ENCODE measurements at regions not wholly inside any gene's neighbourhood (a gene's known extent, or its start where the extent isn't known, plus 50 kb on each side); places are given as distances from the start of the nearest gene placed in this dataset.

DNA sequence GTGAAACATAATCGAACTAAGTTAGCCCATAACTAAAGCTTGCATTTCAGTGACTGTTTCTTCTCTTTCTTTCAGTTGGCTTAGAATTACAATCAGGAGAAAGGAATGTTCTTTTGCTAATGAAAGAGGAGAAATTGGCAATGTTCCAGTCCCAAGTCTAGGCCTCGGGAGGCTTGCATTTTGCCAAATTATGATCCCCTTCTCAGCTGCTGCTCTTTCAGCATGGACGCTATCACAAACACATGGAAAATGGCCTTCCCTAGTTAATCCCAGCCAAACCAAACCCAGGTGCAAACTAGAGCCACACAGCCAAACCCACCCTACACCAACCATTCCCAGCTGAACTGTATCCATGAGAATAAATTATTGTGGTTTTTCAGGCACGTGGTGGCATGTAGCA is 605.2 kb upstream of the LRRTM4 start:
- H4K20me1 ChIP-seq (ENCODE audit: insufficient read depth, low read length), result no peaks in the 10 kb centered on the region
- H3K79me2 ChIP-seq (ENCODE audit: insufficient read depth, low read length), result no peaks in the 10 kb centered on the region
- H3K9ac ChIP-seq (ENCODE audit: low read length), result no peak overlapping the region
- no peaks in the 10 kb centered on the region for H3K9me3 ChIP-seq (ENCODE audit: low read length)
- H3F3A ChIP-seq (ENCODE audit: insufficient read depth, low read length), result no peaks in the 10 kb centered on the region
- H3K9me2 ChIP-seq (ENCODE audit: low read depth, low read length), result no peaks in the 10 kb centered on the region
- no peak overlapping the region for H2AFZ ChIP-seq (ENCODE audit: low read length)
- TF ChIP-seq, protein P1, sequence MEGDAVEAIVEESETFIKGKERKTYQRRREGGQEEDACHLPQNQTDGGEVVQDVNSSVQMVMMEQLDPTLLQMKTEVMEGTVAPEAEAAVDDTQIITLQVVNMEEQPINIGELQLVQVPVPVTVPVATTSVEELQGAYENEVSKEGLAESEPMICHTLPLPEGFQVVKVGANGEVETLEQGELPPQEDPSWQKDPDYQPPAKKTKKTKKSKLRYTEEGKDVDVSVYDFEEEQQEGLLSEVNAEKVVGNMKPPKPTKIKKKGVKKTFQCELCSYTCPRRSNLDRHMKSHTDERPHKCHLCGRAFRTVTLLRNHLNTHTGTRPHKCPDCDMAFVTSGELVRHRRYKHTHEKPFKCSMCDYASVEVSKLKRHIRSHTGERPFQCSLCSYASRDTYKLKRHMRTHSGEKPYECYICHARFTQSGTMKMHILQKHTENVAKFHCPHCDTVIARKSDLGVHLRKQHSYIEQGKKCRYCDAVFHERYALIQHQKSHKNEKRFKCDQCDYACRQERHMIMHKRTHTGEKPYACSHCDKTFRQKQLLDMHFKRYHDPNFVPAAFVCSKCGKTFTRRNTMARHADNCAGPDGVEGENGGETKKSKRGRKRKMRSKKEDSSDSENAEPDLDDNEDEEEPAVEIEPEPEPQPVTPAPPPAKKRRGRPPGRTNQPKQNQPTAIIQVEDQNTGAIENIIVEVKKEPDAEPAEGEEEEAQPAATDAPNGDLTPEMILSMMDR (IDR thresholded peaks at IDR 0.05; ENCODE audit: low read length), result no peak
- no peak for TF ChIP-seq EZH2 (IDR thresholded peaks at IDR 0.05; ENCODE audit: borderline replicate concordance, low read length)
- H3K4me1 ChIP-seq (ENCODE audit: insufficient read depth, low read length, severe bottlenecking), result no peaks in the 10 kb centered on the region
- no peaks in the 10 kb centered on the region for H3K27me3 ChIP-seq (ENCODE audit: insufficient read depth, low read length)
- no peak overlapping the region for H3K27ac ChIP-seq (ENCODE audit: low read depth, low read length, poor library complexity, severe bottlenecking)
- H3K36me3 ChIP-seq (ENCODE audit: insufficient read depth, low read length), result no peaks in the 10 kb centered on the region
- H3K4me2 ChIP-seq (ENCODE audit: low read length), result no peak overlapping the region
- no peak overlapping the region for H3K4me3 ChIP-seq (ENCODE audit: low read depth, low read length, poor library complexity, severe bottlenecking)

DNA sequence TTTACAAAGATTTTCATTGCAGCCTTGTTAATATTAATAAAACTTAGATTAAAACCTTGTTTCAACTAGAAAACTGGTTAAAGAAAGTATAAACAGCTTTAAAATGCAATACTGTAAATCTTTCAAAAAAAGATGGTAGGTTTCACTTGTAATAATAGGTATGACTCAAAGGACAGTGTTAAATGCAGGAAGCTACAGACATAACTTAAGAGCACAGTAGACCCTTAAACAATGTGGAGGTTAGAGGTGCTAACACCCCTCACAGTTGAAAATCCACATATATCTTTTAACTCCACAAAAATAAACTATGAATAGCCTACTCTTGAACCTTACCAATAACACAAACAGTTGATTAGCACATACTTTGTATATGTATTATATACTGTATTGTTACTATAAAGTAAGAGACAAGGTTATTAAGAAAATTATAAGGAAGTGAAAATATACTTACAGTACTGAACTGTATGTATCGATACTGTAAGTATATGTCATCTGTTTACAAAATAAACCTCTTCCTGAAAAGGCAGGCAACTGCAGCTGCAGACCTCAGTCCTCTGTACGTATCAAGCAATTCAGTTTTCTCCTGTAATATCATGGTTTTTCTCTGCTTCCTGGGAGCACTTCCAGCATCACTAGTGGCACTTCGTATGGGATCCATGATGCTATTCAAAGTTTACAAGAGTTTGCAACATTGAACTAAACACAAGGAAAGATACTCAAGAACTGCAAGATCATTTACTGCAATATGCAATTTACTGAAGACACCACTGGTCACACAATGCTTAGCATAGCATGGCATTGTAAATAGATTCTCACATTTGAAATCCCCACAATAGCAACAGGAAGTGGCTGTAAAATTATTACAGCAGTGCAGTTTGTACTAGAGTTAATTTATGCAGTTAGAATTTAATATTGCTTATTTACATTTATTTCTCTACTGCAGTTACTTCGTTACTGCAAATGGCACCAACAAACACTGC is 610.5 kb upstream of the LRRTM4 start:
- Histone ChIP-seq H2AFZ (ENCODE audit: low read length) (no peak overlapping the region), H3K4me1 (ENCODE audit: insufficient read depth, low read length, severe bottlenecking) (no peaks in the 10 kb centered on the region), H3K9me2 (ENCODE audit: low read depth, low read length) (no peaks in the 10 kb centered on the region), H4K20me1 (ENCODE audit: insufficient read depth, low read length) (no peaks in the 10 kb centered on the region), H3K9me3 (ENCODE audit: low read length) (no peaks in the 10 kb centered on the region), H3F3A (ENCODE audit: insufficient read depth, low read length) (no peaks in the 10 kb centered on the region), H3K36me3 (ENCODE audit: insufficient read depth, low read length) (no peaks in the 10 kb centered on the region), H3K27me3 (ENCODE audit: insufficient read depth, low read length) (no peaks in the 10 kb centered on the region), H3K4me2 (ENCODE audit: low read length) (no peak overlapping the region), H3K4me3 (ENCODE audit: low read depth, low read length, poor library complexity, severe bottlenecking) (no peak overlapping the region), H3K27ac (ENCODE audit: low read depth, low read length, poor library complexity, severe bottlenecking) (no peak overlapping the region), H3K9ac (ENCODE audit: low read length) (no peak overlapping the region), H3K79me2 (ENCODE audit: insufficient read depth, low read length) (no peaks in the 10 kb centered on the region)
- no peak for TF ChIP-seq EZH2 (IDR thresholded peaks at IDR 0.05; ENCODE audit: borderline replicate concordance, low read length)
- TF ChIP-seq, protein P1 (IDR thresholded peaks at IDR 0.05; ENCODE audit: low read length), result no peak

DNA sequence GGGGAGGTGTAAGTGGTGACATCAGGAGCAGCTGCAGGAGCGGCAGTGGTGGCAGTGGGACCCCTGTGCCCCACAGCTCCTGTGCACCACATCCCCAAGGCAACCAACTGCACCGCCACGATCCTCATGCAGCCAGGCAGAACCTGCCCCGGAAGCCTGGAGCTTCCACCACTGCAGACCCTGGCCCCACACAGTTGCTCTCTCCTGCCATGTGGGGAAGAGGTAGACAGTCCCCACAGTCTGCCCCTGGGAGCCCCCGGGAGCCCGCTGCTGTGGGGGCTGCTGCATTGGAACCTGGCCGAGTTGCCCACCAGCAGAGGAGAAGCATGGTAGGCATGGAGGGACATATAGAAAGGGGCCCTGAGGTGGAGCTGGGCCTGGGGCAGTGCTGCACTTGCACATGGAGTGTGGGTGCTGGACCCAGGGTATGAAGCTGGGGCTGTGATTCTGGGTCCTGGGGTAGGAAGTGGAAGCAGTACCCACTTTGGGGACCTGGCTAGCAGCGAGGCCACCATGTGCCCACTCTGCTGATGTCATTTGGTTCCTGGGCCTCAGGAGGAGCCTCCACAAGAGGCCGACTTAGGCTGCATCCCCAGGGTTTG is 623.3 kb upstream of the LRRTM4 start:
- TF ChIP-seq EZH2 (IDR thresholded peaks at IDR 0.05; ENCODE audit: borderline replicate concordance, low read length), result no peak
- TF ChIP-seq, protein P1 (IDR thresholded peaks at IDR 0.05; ENCODE audit: low read length), result no peak
- Histone ChIP-seq H3K9me2 (ENCODE audit: low read depth, low read length) (no peaks in the 10 kb centered on the region), H3K36me3 (ENCODE audit: insufficient read depth, low read length) (no peaks in the 10 kb centered on the region), H3F3A (ENCODE audit: insufficient read depth, low read length) (no peaks in the 10 kb centered on the region), H2AFZ (ENCODE audit: low read length) (no peak overlapping the region), H3K4me1 (ENCODE audit: insufficient read depth, low read length, severe bottlenecking) (no peaks in the 10 kb centered on the region), H3K9ac (ENCODE audit: low read length) (no peak overlapping the region), H3K4me2 (ENCODE audit: low read length) (no peak overlapping the region), H3K79me2 (ENCODE audit: insufficient read depth, low read length) (no peaks in the 10 kb centered on the region), H4K20me1 (ENCODE audit: insufficient read depth, low read length) (no peaks in the 10 kb centered on the region), H3K27me3 (ENCODE audit: insufficient read depth, low read length) (no peaks in the 10 kb centered on the region), H3K4me3 (ENCODE audit: low read depth, low read length, poor library complexity, severe bottlenecking) (no peak overlapping the region), H3K27ac (ENCODE audit: low read depth, low read length, poor library complexity, severe bottlenecking) (no peak overlapping the region), H3K9me3 (ENCODE audit: low read length) (no peaks in the 10 kb centered on the region)

All from OCI-LY1 (cell line).